ENCODE measurements at regions not wholly inside any gene's neighbourhood (a gene's known extent, or its start where the extent isn't known, plus 50 kb on each side); places are given as distances from the start of the nearest gene placed in this dataset.

- TF ChIP-seq SUZ12 (IDR thresholded peaks at IDR 0.05; ENCODE audit: extremely low read depth, insufficient read depth, insufficient read length) (no peak), YY1 (IDR thresholded peaks at IDR 0.05; ENCODE audit: insufficient read depth, insufficient read length) (no peak)
These were observed 175.7 kb downstream of the HHIPL2 start for GRCh38 chr1:222372221-222372620.

Measured in NT2/D1 (cell line).